ENCODE measurements at regions not wholly inside any gene's neighbourhood (a gene's known extent, or its start where the extent isn't known, plus 50 kb on each side); places are given as distances from the start of the nearest gene placed in this dataset.

DNA sequence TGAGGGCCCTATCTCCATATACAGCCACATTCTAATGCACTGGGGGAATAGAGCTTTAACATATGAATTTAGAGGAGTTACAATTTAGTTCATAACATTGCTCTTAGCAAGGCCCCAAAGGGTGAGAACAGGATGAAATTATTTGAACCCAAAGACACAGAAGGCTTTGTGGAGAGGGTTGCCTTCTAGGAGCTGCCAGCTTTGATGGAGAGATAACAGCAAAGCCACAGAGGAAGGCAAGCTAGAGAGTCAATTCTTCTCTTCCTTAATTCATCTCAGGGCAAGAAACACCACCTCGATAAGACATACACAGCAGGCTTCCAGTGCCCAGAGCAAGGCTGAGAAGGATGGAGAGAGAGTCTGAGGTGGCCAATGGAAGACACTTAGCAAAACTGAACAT is 94.8 kb upstream of the TMPRSS15 start (continued):
- no peak for TF ChIP-seq ZBTB9 (CRISPR knock-in tag; IDR thresholded peaks at IDR 0.05)

DNA sequence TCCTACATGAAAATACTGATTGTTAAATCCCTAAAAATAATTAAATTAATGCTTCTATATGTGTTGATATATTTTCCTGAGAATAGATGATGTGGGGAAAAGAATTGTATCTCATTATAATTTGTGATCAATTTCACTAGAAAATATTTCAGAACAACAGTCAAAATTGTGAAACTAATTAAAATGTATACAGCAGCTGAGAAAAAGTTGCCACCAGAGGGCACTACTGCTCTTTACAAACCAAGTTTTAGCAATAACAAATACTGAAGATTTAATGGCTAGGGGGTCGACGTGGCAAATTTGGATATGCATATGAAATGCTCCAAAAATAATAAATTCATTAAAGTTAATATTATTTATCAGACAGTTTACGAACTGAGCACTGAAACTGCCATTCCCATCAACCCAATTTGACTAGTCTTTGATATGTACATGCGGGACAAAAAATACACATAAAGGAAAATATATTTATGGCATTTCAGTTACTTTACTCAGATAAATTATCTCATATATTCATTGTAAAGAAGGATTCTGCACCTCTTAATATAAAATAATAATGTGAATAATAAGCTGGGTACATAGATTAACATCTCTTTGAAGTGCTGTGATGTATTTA is 96.3 kb upstream of the TMPRSS15 start:
- ChIA-PET POLR2A (interaction anchor here (0.7 kb wide), 1 partner anchor 10 kb away, joined by 3 read pairs; no protein-coding TSS in a partner anchor), CTCF (ENCODE audit: low intra/inter-chr PET ratio) (no interaction called here)
- no peak overlapping the region for H2AFZ ChIP-seq (ENCODE audit: low read depth, low read length)
- H3K4me1 ChIP-seq (replicated peaks in 1 of 2; ENCODE audit: control insufficient read depth in 2 of 2, insufficient read depth in 2 of 2, low read length in 2 of 2): no peaks in the 10 kb centered on the region
- H3K9me3 ChIP-seq (replicated peaks; ENCODE audit: control insufficient read depth, insufficient read depth, low read depth, low read length): no peaks in the 10 kb centered on the region
- no peak overlapping the region for H3K4me3 ChIP-seq
- H3K27me3 ChIP-seq (ENCODE audit: control insufficient read depth in 2 of 2, insufficient read depth in 2 of 2, low read length in 2 of 2): no peaks in the 10 kb centered on the region
- H3K9ac ChIP-seq (ENCODE audit: insufficient read depth in 1 of 2, low read depth in 2 of 2, low read length in 2 of 2): no peak overlapping the region
- BruUV-seq (replicated peaks): no TSS peak
- DNase-seq (ENCODE audit: extremely low read depth in 1 of 4, low spot score in 3 of 4) (peak; percentile 4 to 64 (median 14)), FAIRE-seq (no peak), ATAC-seq (no peak)
- in situ Hi-C loops (cut with MboI) (no loop called here), intact Hi-C loops (cut with micrococcal nuclease) (no loop called here)
- H3K27ac ChIP-seq (ENCODE audit: extremely low read depth, low read depth, low read length): no peak overlapping the region
- no peaks in the 10 kb centered on the region for H3K36me3 ChIP-seq (ENCODE audit: control insufficient read depth, insufficient read depth, low read length)
- no peaks in the 10 kb centered on the region for H4K20me1 ChIP-seq (replicated peaks; ENCODE audit: control insufficient read depth, insufficient read depth, low read length)
- H3K79me2 ChIP-seq (ENCODE audit: control insufficient read depth, insufficient read depth, low read length): no peaks in the 10 kb centered on the region
- WGBS (ENCODE audit: insufficient coverage, low coverage, missing lambda C conversion rate): 11% methylated on average over 4 of the region's 4 CpGs
- no peaks in the 10 kb centered on the region for H3K9me1 ChIP-seq (ENCODE audit: control insufficient read depth, insufficient read depth, low read length)
- no peak overlapping the region for H3K4me2 ChIP-seq (ENCODE audit: insufficient read depth, low read length)
- TF ChIP-seq SAFB2 (IDR thresholded peaks at IDR 0.05; ENCODE audit: borderline replicate concordance, low read depth, low read length, severe bottlenecking) (no peak), CEBPG (CRISPR knock-in tag; IDR thresholded peaks at IDR 0.05) (no peak), CEBPG (tag; conservative IDR thresholded peaks at IDR 0.05 in 1 of 2, IDR thresholded peaks at IDR 0.05 in 1 of 2) (peak in 1 of 2 experiments; percentile 67; a peak in 2 of 4 replicates), CTCF (IDR thresholded peaks at IDR 0.05 in 2 of 3, conservative IDR thresholded peaks at IDR 0.05 in 1 of 3; ENCODE audit: insufficient read depth in 2 of 3, low read depth in 1 of 3, low read length in 3 of 3) (peak; percentile 25 to 69 (median 54); a peak in 5 of 6 replicates), RAD21 (CRISPR knock-in tag; conservative IDR thresholded peaks at IDR 0.05 in 1 of 2, IDR thresholded peaks at IDR 0.05 in 1 of 2) (peak; percentile 73 to 87), CEBPB (tag; IDR thresholded peaks at IDR 0.05) (0 out of 2 replicates have a peak, but pooled peaks have one; percentile 23)
- TF ChIP-seq, protein P1, sequence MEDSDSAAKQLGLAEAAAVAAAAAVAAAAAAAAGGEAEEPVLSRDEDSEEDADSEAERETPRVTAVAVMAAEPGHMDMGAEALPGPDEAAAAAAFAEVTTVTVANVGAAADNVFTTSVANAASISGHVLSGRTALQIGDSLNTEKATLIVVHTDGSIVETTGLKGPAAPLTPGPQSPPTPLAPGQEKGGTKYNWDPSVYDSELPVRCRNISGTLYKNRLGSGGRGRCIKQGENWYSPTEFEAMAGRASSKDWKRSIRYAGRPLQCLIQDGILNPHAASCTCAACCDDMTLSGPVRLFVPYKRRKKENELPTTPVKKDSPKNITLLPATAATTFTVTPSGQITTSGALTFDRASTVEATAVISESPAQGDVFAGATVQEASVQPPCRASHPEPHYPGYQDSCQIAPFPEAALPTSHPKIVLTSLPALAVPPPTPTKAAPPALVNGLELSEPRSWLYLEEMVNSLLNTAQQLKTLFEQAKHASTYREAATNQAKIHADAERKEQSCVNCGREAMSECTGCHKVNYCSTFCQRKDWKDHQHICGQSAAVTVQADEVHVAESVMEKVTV (CRISPR knock-in tag; IDR thresholded peaks at IDR 0.05): peak; percentile 46

All from K562 (cell line).